ENCODE measurements at regions not wholly inside any gene's neighbourhood (a gene's known extent, or its start where the extent isn't known, plus 50 kb on each side); places are given as distances from the start of the nearest gene placed in this dataset.

DNA sequence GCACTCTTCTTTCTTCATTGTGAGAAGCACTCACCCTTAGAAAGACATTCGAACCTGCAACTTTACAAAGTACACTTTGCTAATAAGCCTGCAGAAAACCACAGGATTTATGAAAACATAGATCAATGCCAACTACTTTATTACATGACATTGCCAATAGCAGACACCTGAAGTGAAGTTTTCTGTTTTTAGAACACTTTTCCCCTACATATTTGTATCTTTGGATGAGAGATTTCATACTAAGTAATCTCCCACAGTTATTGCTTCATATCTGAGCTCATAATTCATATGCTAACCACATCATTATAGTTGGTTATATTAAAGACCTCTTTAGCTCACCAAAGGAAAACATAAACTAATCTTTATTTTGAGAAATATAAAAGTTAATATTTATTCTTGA is 276.5 kb upstream of the CTSO start:
- no peak for TF ChIP-seq RAD21 (IDR thresholded peaks at IDR 0.05; ENCODE audit: low read depth)
- TF ChIP-seq NFIC (IDR thresholded peaks at IDR 0.05): no peak
- no peak for TF ChIP-seq EP300 (IDR thresholded peaks at IDR 0.05; ENCODE audit: borderline replicate concordance)
- TF ChIP-seq YY1 (IDR thresholded peaks at IDR 0.05; ENCODE audit: low read depth): no peak
- no peak for TF ChIP-seq CREB1 (IDR thresholded peaks at IDR 0.05; ENCODE audit: low read depth)
- TF ChIP-seq USF1 (IDR thresholded peaks at IDR 0.05): no peak
- no peak for TF ChIP-seq REST (IDR thresholded peaks at IDR 0.05; ENCODE audit: low read depth)
- TF ChIP-seq, protein P1, sequence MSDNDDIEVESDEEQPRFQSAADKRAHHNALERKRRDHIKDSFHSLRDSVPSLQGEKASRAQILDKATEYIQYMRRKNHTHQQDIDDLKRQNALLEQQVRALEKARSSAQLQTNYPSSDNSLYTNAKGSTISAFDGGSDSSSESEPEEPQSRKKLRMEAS (IDR thresholded peaks at IDR 0.05): no peak

Data from Ishikawa (cell line).